Stomach (tissue), 8 donors: ENCODE measurements at regions not wholly inside any gene's neighbourhood (a gene's known extent, or its start where the extent isn't known, plus 50 kb on each side); places are given as distances from the start of the nearest gene placed in this dataset.
A peak's percentile ranks its signal among the peaks of the same experiment; 100 is the strongest.

Experiments used
- DNase-seq, 2 donors: peaks; one replicate each; pipeline versions ENCODE4 v3.0.0 to v3.0.0-alpha.2; 2013 to 2019
- H3K27ac ChIP-seq, 5 donors: fragments of 200-600 bp in 4 of 5; sonication (generic) in 4 of 5; one replicate each; pipeline ENCODE4 v1.5.1; 2013 to 2019; ENCODE audit warnings: mild to moderate bottlenecking in 1 of 5, moderate library complexity in 1 of 5
- H3K27me3 ChIP-seq, 3 donors: fragments of 200-600 bp; sonication (generic); one replicate each; pipeline ENCODE4 v1.5.1; 2017 to 2019; ENCODE audit warnings: mixed run types in 1 of 3
- H3K36me3 ChIP-seq, 4 donors: fragments of 200-600 bp; sonication (generic); 1 replicate in 3 of 4; 2 replicates in 1 of 4; pipeline ENCODE4 v1.5.1; 2016 to 2019
- H3K4me1 ChIP-seq, 4 donors: fragments of 200-600 bp; sonication (generic); one replicate each; pipeline ENCODE4 v1.5.1; 2016 to 2019
- H3K4me3 ChIP-seq, 4 donors: fragments of 200-600 bp; sonication (generic) in 3 of 4; one replicate each; pipeline ENCODE4 v1.5.1; 2016 to 2019; ENCODE audit warnings: mild to moderate bottlenecking in 1 of 4
- H3K9me3 ChIP-seq, 4 donors: fragments of 200-600 bp; sonication (generic); one replicate each; pipeline ENCODE4 v1.5.1; 2016 to 2019
- CTCF ChIP-seq, 7 experiments: fragments of 450-650 bp in 4 of 7; fragments of 200-600 bp in 3 of 7; sonication (generic) in 3 of 7; IDR thresholded peaks; one replicate each; pipeline ENCODE4 v1.5.1; 2016 to 2019; ENCODE audit warnings: antibody characterized with exemption in 7 of 7, control low read depth in 2 of 7, mild to moderate bottlenecking in 1 of 7
- EP300 ChIP-seq: sonication (generic); formaldehyde crosslinking; IDR thresholded peaks from one replicate; pipeline ENCODE4 v1.6.1; 2017; ENCODE audit warnings: antibody characterized with exemption
- POLR2A ChIP-seq, 4 donors: fragments of 450-650 bp; IDR thresholded peaks; one replicate each; pipeline ENCODE4 v1.6.1; 2016; ENCODE audit warnings: antibody characterized with exemption in 4 of 4, control low read depth in 2 of 4, mild to moderate bottlenecking in 1 of 4, moderate library complexity in 1 of 4
- POLR2AphosphoS5 ChIP-seq, 3 donors: sonication (generic); formaldehyde crosslinking; IDR thresholded peaks; one replicate each; pipeline ENCODE4 v1.6.1; 2016; ENCODE audit warnings: antibody characterized with exemption in 3 of 3
- WGBS, 5 donors: extraction: QIAGEN DNeasy Blood & Tissue Kit in 3 of 5; methylation state at CpG; one replicate each; pipeline versions ENCODE4 v1.1.5 to v1.1.7; 2013 to 2018; 5-methylcytosine and 5-hydroxymethylcytosine counted together
- intact Hi-C: fragments of 100-400 bp; cut with DNase I; formaldehyde crosslinking; loops from one replicate; pipeline ENCODE4 v1.15.1; 2023; ENCODE audit warnings: low total_unique reads
- donor health status: healthy with polysubstance abuse.
- donor health status: Bipolar disorder and iron deficiency.
- donor health status: healthy.

GRCh38 chr16:73232555-73233328 is 184.8 kb upstream of the ZFHX3 start:
- peak in 1 of 2 donors; percentile 93 for DNase-seq
- TF ChIP-seq CTCF (IDR thresholded peaks at IDR 0.05) (no peak), EP300 (peak; percentile 32)
- intact Hi-C loops: no loop called here
- Histone ChIP-seq H3K27ac (peak overlapping the region in 1 of 5 donors; percentile 25), H3K27me3 (peaks cover 0 to 8% (median 0%) of the 10 kb centered on the region in 3 donors), H3K4me3 (peak overlapping the region in 2 of 4 donors; percentile 7), H3K36me3 (no peaks in the 10 kb centered on the region), H3K4me1 (peaks cover 0 to 10% (median 0%) of the 10 kb centered on the region in 4 donors), H3K9me3 (no peaks in the 10 kb centered on the region)
- 48 to 58% (median 52%) methylated on average over 27 of the region's 27 CpGs for WGBS, 5 donors

- no peaks in the 10 kb centered on the region for H3K36me3 ChIP-seq
- H3K27me3 ChIP-seq: peaks cover 0 to 8% (median 0%) of the 10 kb centered on the region in 3 donors
- peak in 1 of 2 donors; percentile 30 for DNase-seq
- no peak overlapping the region for H3K27ac ChIP-seq
- H3K9me3 ChIP-seq: no peaks in the 10 kb centered on the region
- intact Hi-C loops: no loop called here
- WGBS, 5 donors: 72 to 84% (median 79%) methylated on average over 26 of the region's 26 CpGs
- H3K4me1 ChIP-seq: peaks cover 0 to 10% (median 0%) of the 10 kb centered on the region in 4 donors
- H3K4me3 ChIP-seq: peak overlapping the region in 1 of 4 donors; percentile 7
- TF ChIP-seq POLR2A (IDR thresholded peaks at IDR 0.05) (no peak), CTCF (IDR thresholded peaks at IDR 0.05) (no peak)
Observed at GRCh38 chr16:73231944-73232554, 184.1 kb upstream of the ZFHX3 start.

- no peak for TF ChIP-seq POLR2AphosphoS5 (IDR thresholded peaks at IDR 0.05)
- TF ChIP-seq EP300: no peak
- no peak for TF ChIP-seq POLR2A (IDR thresholded peaks at IDR 0.05)
- TF ChIP-seq CTCF (IDR thresholded peaks at IDR 0.05): no peak
- 50 to 76% (median 66%) methylated on average over 11 of the region's 11 CpGs for WGBS, 5 donors
- no peak overlapping the region for H3K4me3 ChIP-seq
- intact Hi-C loops: no loop called here
- no peak for DNase-seq
- H3K36me3 ChIP-seq: no peaks in the 10 kb centered on the region
- H3K4me1 ChIP-seq: peaks cover 0 to 10% (median 0%) of the 10 kb centered on the region in 4 donors
- peaks cover 0 to 8% (median 0%) of the 10 kb centered on the region in 3 donors for H3K27me3 ChIP-seq
- H3K9me3 ChIP-seq: no peaks in the 10 kb centered on the region
- H3K27ac ChIP-seq: no peak overlapping the region
Observed at GRCh38 chr16:73231379-73231778, 183.5 kb upstream of the ZFHX3 start.

GRCh38 chr16:73230651-73231050 is 182.7 kb upstream of the ZFHX3 start:
- 68 to 77% (median 71%) methylated on average over 7 of the region's 7 CpGs for WGBS, 5 donors
- intact Hi-C loops: no loop called here
- H3K4me3 ChIP-seq: no peak overlapping the region
- peaks cover 0 to 8% (median 0%) of the 10 kb centered on the region in 3 donors for H3K27me3 ChIP-seq
- DNase-seq: no peak
- H3K4me1 ChIP-seq: peaks cover 0 to 10% (median 0%) of the 10 kb centered on the region in 4 donors
- no peaks in the 10 kb centered on the region for H3K9me3 ChIP-seq
- H3K36me3 ChIP-seq: no peaks in the 10 kb centered on the region
- H3K27ac ChIP-seq: no peak overlapping the region
- TF ChIP-seq POLR2A (IDR thresholded peaks at IDR 0.05): no peak
- TF ChIP-seq CTCF (IDR thresholded peaks at IDR 0.05): no peak
- TF ChIP-seq EP300: no peak
- no peak for TF ChIP-seq POLR2AphosphoS5 (IDR thresholded peaks at IDR 0.05)
